SHP77 (cell line): ENCODE measurements at regions not wholly inside any gene's neighbourhood (a gene's known extent, or its start where the extent isn't known, plus 50 kb on each side); places are given as distances from the start of the nearest gene placed in this dataset.

Experiments
- DNase-seq, 2 experiments: peaks; one replicate each; lab custom pipeline; 2025; lab: John Stamatoyannopoulos, UW

- no peak for DNase-seq
These were observed 280.7 kb downstream of the SLITRK1 start for GRCh38 chr13:83601539-83601938.

GRCh38 chr13:83592095-83592494 is 290.2 kb downstream of the SLITRK1 start:
- DNase-seq = no peak

- DNase-seq = no peak
These were observed 292.5 kb downstream of the SLITRK1 start for GRCh38 chr13:83589814-83590213.

GRCh38 chr13:83577183-83577582 is 305.1 kb downstream of the SLITRK1 start:
- DNase-seq = no peak

GRCh38 chr13:83568019-83568418 is 314.3 kb downstream of the SLITRK1 start:
- DNase-seq = peak in 1 of 2 experiments; percentile 18

GRCh38 chr13:83563499-83563898 is 318.8 kb downstream of the SLITRK1 start:
- DNase-seq = no peak

GRCh38 chr13:83557845-83558244 is 324.4 kb downstream of the SLITRK1 start:
- DNase-seq = no peak

GRCh38 chr13:83549671-83550070 is 332.6 kb downstream of the SLITRK1 start:
- DNase-seq = no peak

GRCh38 chr13:83547043-83547442 is 335.2 kb downstream of the SLITRK1 start:
- no peak for DNase-seq

GRCh38 chr13:83546476-83546875 is 335.8 kb downstream of the SLITRK1 start:
- no peak for DNase-seq

- no peak for DNase-seq
These were observed 343.6 kb downstream of the SLITRK1 start for GRCh38 chr13:83538636-83539035.

- DNase-seq = no peak
These were observed 345.3 kb downstream of the SLITRK1 start for GRCh38 chr13:83536941-83537340.

GRCh38 chr13:83536153-83536552 is 346.1 kb downstream of the SLITRK1 start:
- no peak for DNase-seq

GRCh38 chr13:83532809-83533208 is 349.5 kb downstream of the SLITRK1 start:
- no peak for DNase-seq

GRCh38 chr13:83531022-83531421 is 351.3 kb downstream of the SLITRK1 start:
- no peak for DNase-seq

GRCh38 chr13:83516781-83517180 is 365.5 kb downstream of the SLITRK1 start:
- no peak for DNase-seq

GRCh38 chr13:83515268-83516015 is 366.8 kb downstream of the SLITRK1 start:
- DNase-seq = no peak

GRCh38 chr13:83508771-83509301 is 373.4 kb downstream of the SLITRK1 start:
- no peak for DNase-seq

GRCh38 chr13:83503424-83503823 is 378.9 kb downstream of the SLITRK1 start:
- no peak for DNase-seq

GRCh38 chr13:83499286-83499685 is 383.0 kb downstream of the SLITRK1 start:
- no peak for DNase-seq

- DNase-seq = peak; percentile 22 to 25
These were observed 383.6 kb downstream of the SLITRK1 start for GRCh38 chr13:83498481-83499190.

- no peak for DNase-seq
These were observed 384.2 kb downstream of the SLITRK1 start for GRCh38 chr13:83498045-83498444.

- DNase-seq = no peak
These were observed 385.8 kb downstream of the SLITRK1 start for GRCh38 chr13:83496501-83496900.
